GM18520 (cell line): ENCODE measurements at regions not wholly inside any gene's neighbourhood (a gene's known extent, or its start where the extent isn't known, plus 50 kb on each side); places are given as distances from the start of the nearest gene placed in this dataset.
"Not testable (repeated sequence)": the region's sequence is repeated elsewhere in the genome, so short reads cannot be mapped to it uniquely, and the experiment has no call there.

Experiments used
- ATAC-seq: cut with Tn5 transposase; IDR thresholded peaks from one replicate; pipeline ENCODE4 v1.9.1; 2021; ENCODE audit not compliant: unreplicated experiment

DNA sequence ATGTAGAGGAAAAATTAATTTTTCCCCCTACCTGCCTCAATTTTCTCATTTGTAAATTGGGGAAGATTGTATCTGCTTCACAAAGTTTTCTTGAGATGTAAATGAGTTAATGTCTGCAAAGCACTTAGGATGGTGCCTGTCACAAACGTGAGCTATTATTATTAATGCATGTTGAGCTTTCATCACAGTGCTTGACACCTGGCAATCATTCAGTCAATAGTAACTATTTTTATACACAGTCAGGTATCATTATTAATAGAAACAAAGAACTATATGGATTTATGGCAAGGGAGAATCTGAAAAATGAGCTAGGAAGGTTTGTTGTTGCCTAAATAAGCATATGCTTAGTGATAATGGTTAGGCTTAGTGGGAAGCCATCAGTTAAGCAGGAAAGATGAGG, 238.2 kb upstream of the GRM7 start:
- ATAC-seq, result no peak

DNA sequence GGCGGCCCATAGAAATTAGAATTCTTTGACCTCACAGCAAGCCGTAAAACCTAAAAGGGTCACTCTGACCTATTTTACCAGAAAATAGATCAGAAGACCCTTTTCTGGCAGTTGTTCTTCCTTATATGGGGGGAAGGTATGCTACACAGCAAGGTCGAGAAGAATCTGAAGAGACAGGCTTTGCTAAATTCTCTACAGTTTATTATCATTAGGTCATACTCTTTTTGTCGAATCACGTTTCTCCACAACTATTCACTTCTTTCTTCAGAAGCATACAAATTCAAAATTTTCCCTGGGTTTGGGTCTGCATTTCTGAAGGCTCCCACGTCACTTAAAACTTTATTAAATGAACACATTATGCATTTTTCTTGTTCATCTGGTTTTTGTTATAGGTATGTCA, 229.5 kb upstream of the GRM7 start:
- ATAC-seq, result no peak

DNA sequence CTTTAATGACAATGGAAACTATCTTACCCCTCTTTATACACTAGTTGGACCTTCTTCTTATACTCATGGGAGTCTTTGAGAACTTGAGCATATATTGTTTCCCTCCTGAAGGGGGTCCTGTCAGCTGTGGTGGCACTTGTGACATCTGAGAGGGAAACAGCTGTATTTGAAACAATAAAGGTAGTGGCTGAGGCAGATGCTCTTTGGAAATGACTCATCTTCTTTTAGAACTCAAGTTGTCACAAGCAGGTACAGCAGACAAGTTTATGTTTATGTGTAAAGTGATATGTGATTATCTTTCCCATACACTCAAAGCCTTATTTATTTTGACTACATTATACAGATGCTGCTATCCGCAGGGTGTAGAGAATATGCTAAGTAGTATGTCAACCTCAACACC, 220.0 kb upstream of the GRM7 start:
- ATAC-seq, result no peak

DNA sequence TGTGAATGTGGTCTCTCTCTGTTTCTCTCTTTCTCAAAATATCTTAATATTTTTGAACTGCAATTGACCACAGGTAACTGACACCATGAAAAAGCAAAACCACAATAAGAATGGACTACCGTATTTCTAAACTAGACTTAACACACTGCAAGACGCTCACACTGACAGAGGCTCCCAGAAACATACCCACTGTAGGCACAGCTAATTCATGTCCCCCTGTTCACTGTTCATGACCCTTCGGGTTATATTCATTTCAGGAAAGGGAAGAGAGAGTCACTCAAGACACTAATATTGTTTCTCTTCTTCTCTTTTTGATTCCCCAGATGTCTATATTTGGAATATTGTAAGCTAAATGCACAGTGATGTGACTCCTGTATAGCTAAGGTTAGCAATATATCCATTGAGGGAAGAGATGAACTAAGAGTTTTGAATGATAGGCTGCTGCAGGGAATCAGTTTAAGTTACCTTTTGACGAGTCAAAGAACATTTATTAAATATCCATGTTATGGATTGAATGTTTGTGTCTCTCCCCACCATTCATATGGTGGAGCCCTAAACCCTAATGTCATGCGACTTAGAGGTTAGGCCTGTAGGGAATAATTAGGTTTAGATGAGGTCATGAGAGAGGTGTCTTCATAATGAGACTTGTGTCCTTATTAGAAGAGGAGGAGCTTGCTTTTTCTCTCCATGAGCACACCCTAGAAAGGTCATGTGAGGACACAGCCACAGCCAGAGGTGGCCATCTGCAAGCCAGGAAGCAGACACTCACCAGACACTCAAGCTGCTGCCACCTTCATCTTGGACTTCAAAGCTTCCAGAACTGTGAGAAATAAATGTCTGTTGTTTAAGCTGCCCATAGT, 216.6 kb upstream of the GRM7 start:
- no peak for ATAC-seq

DNA sequence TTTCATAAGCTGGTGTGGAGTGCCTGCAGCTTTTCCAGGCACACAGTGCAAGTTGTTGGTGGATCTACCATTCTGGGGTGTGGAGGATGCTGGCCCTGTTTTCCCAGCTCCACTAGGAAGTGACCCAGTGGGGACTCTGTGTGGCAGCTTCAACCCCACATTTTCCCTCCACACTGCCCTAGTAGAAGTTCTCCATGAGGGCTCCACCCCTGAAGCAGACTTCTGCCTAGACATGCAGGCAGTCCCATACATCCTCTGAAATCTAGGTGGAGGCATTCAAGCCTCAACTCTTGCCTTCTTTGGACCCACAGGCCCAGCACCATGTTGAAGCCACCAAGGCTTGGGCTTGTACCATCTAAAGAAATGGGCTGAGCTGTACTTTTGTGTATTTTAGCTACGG, 206.2 kb upstream of the GRM7 start:
- ATAC-seq, result no peak

DNA sequence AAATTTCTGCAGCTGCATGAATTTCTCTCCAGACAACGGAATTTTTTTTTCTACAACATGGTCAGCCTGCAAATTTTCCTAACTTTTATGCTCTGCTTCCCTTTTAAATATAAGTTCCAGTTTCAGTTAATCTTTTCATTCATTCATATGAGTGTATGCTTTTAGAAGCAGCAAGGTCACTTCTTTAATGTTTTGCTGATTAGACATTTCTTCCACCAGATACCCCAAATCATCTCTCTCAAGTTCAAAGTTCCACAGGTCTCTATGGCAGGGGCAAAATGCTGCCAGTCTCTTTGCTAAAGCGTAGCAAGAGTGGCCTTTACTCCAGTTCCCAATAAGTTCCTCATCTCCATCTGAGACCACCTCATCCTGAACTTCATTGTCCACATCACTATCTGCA, 205.6 kb upstream of the GRM7 start:
- ATAC-seq, result no peak

DNA sequence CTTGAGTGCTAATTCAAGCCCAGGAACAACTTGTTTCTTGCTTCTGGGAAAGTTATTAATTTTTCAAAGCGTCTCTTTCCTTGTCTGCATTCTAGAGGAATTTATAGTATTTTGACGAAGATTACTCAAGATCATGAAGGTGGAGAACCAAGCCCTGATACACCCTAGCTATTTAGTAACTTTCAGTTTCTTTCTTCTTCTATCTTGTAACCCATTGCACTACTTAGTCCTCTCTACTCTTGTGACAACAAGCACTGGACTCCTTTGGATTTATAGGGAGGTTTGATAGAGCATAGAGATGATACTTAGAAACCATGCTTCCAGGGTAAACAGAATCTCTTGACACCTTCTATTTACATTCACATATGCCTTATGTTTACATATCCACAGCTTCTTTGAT, 203.3 kb upstream of the GRM7 start:
- no peak for ATAC-seq

DNA sequence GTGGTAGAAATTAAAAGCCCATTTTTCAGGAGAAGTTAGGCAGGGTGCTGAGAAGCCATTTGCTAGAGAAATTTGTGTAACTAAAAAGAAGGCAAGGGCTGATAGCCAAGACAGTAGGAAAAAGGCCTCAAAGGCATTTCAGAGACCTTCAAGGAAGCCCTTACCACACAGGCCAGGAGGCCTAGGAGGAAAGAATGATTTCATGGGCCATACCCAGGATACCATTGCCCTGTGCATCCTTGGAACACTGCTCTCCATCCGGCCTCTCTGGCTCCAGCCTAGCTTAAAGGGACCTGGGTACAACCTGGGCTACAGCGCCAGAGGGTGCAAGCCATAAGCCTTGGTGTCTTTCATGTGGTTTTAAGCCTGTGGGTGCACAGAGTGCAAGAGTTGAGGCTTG, 193.6 kb upstream of the GRM7 start:
- ATAC-seq, result no peak

DNA sequence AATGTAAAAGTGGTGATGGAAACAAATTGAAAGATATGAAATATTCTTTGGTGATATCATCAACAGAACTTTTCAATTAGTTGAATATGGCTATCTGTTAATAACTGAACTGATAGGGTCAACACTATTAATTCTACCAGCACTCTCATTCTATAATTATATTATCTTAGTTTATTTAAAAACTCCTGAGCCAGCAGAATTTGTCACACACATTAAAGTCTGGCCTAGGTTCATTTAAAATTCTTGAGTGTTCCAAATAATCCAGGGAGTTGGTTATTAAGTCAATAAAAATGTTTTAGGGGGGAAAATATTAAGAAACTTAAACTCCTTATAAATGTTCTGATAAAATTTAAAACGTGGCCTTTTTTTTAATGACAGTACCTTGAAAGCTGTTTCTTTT, 189.6 kb upstream of the GRM7 start:
- no peak for ATAC-seq

DNA sequence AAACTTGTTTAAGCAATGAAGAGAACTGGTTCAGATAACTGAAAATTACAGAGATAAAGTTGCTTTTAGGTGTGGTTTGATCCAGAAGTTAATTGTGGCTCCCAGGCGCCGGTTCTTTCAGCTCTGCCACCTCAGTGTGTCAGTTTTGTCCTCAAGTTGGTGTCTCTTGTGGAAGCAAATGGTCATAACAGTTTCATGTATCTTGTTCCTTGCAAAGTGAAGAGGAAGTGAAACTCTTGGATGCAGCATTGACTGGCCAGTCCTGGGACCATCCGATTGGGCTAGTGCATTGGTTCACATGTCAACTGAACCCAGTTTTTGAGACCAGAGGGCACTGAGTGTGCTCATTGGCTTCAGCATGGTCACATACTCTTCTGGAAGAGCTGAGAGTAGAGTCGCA, 181.4 kb upstream of the GRM7 start:
- ATAC-seq, result no peak

DNA sequence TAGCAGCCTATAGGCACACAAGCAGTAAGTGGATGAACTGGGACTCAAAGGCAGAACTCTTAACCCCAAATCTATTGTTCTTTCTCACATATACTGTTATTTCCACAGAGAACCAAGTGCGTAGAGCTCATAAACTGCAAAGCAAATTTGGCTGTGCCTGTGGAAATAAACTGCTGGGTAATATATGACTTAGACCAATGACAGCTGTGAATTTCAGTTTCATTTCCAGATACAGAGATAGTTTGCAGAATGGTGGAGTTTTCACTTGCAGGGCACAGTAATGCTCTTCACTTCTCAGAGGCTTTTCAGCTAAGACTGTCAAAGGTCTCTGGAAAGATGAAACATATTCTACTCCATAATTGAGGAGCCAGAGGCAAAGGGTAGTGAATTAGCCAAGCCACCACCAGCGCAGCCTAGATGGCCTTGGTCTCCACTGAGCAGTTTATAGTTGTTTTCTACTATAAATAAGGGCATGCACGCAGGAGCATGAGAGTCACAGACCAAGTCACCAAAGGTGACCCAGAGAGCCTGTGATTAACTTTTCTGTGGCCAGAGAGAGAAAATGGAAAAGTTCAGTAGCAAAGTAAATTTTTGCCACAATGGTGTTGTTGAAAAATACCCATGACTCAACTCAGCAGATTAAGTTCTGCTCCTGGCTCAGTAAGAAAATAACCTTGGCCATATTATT, 180.7 kb upstream of the GRM7 start:
- ATAC-seq, result peak; percentile 83

DNA sequence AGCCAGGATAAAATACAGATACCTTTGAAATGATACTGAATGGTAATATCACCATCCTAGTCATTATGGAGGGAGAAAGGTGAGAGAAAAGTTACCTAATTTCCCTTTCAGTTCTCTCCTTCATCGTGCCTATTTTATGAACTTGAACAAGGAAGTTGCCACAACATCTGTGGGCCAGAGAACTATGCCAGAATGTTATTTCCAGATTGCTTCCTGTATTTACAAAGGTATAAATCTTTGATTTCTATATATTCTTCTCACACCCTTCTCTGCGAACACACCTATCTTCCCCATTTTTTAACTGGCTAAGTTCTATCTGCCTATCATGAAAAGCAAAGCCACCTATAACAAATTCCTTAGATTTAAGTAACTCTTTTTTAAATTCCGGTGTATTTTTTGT, 163.6 kb upstream of the GRM7 start:
- ATAC-seq, result no peak

DNA sequence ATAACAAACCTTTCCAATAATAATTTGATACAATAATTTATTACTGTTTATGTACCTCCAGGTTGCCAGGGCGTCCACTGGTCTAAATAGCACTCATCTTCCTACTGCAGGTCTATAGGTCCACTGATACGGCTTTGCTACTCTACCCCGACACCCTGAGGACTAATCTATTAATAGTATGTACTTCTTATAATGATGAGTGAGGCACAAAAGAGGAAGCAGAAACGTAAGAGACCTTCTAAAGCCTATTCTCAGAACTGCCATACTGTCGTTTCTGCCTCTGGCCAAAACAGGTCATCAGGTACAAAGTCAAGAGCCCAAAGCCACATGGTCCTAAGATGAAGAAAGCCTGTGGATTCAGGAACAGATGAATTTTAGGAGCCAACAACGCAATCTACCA, 163.2 kb upstream of the GRM7 start:
- ATAC-seq, result no peak

DNA sequence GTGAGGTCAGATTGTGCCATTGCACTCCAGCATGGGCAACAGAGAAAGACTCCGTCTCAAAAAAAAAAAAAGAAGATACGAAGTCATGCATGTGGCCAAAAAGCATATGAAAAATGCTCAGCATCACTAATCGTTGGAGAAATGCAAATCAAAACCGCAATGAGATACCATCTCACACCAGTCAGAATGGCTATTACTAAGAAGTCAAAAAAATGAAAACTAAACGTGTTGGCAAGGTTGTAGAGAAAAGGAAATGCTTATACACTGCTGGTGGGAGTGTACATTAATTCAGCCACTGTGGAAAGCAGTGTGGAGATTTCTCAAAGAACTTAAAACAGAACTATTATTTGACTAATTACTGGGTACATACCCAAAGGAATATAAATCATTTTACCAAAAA, 156.1 kb upstream of the GRM7 start:
- not testable (repeated sequence) for ATAC-seq

DNA sequence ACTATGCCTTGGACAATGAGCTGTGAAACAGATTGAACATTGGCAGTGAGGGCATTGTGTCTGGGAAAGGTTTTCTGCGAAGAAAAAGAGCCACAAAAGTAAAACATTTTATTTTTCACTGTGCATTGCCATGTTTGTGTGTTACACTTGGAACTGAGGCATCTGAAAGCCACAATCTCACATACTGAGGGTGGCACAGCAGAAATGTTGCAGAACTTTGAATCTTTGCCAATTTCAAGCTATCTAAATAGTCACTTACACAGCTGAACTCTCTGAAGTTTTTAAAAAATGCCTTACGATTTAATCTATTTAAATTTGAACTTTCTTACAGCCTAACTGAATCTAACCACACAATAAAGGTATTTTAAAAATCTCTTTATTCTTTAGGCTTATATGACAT, 154.1 kb upstream of the GRM7 start:
- no peak for ATAC-seq

DNA sequence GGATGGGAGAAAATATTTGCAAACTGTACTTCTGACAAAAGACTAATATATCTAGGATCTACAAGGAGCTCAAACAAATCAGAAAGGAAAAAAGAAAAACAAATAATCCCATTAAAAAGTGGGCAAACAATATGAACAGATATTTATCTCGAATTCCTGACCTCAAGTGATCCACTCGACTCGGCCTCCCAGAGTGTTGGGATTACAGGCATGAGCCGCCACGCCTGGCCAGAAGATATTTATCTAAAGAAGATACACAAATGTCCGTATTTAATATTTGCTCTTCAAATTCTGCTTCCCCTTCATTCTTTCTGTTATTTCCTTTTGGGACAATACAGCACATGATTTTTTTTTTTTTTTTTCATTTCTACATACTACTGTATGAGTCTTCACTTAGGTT, 151.7 kb upstream of the GRM7 start:
- ATAC-seq, result no peak

DNA sequence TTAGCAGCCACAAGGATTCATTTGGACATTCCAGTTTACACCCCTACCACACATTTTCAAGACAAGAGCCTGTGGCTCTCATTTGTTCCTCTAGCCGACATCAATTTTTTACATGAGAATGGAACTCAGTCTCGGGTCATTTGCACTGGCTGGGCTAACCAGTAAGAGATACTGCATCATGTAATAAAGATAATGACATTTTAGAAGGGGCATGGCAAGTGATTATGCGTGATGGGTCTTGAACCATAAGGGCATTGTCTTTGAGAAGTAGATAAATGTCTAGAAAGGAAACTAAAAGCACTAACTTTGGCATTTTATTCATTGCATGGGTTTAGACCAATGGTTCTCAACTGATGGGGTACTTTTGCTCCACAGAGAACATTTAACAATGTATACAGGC, 146.0 kb upstream of the GRM7 start:
- ATAC-seq, result no peak

DNA sequence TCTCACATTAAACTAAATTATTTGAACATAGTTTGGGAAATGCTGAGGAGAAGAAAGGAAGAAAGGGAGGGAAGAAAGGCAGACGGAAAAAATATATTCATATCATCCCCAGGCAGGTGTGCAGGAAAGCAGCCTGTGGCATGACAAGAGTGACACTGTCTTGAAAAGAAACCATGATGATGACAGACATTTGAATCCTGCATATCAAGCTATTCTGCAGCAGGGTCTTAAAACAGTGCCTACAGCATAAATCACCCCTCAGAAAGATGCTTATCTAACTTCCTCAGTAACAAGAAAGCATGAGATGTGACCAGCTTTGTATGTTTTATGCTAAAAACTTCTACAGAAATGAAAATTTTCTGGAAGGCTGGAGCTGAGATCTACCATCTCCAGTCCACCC, 144.5 kb upstream of the GRM7 start:
- no peak for ATAC-seq

DNA sequence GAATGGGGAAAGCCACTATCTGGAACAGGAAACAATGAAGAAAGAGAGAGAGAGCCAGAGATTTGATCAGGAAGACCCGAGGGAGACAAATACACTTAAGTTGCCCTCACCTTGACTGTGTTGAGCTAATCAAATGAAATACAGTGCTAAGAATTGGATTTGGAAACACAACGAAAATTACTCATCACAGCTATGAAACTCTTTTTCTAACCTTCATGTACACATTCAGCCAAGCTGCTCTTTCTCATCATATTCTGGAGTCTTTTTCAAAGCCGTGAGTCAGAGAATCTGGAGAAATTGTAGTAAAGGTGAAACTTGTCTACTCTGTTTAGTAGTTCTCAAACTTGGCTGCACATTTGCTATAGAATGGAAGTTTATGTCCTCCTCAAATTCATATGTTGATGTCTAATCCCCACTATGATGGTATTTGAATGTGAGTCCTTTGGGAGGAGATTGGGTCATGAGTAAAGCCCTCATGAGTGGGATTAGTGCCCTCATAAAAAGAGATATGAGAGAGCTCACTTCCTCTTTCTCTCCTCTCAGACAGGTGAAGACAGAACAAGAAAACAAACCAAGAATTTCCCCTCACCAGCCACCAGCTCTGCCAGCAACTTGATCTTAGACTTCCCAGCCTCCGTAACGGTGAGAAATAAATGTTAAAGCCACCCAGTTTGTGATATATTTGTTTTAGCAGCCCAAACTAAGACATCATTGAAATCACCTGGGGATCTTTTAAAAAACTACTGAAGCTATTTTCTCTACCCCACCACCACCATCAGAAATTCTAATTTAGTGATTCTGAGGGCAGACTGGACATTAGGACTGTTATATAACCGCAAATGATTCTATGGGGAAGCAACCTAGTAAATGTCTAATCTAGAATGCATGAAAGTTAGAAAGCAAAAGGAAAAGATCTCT, 143.6 kb upstream of the GRM7 start:
- peak; percentile 90 for ATAC-seq

DNA sequence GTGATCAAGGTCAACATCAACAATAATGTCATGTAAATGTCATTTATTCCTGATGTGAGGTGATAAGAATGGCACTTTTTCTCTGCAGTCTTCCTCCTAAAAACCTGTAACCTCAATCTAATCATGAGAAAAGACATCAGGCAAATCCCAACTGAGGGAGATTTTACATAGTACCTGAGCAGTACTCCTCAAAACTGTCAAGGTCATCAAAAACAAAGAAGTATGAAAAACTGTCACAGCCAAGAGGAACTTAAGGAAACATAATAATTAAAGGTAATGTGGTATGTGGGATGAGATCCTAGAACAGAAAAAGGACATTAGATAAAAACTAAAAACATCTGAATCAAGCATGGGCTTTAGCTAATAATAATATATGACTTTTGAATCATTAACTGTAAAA, 140.9 kb upstream of the GRM7 start:
- no peak for ATAC-seq

DNA sequence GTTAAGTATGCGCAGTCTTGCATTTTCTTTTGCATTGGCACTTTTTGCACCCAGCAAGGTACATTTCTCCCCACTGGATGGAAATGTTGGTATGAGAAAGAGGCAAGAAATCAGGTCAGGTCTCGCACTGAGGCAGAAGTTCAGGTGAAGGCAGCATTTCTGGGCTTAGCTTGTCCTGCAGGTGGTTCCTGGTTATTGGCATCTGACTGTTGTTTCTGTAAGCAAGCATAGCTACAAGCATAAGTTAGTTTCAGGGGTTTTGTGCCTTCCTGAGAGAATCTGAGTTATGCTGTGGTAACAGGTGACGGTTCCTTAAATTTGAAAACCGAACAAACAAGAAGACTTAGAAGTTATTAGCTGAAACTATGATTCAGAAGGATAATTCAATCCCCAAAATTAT, 139.4 kb upstream of the GRM7 start:
- ATAC-seq, result no peak

DNA sequence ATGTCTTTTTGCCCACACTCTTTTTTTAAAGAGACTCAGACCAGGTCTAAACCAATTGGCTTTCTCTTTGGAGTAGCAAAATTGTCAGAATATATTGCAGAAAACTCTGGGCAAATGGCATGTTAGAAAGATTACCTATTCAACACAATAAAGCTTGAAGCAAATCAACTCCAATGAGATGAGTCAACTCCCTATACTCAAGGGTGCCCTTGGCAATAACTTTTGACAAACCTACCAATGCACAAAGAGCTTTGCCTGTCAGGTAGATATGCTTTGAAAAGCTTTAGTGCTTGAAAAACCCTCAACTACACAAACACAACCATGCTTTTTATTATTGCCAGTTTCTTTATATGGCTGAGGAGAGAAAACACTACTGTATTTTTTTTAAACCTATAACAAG, 137.7 kb upstream of the GRM7 start:
- ATAC-seq, result no peak
